ENCODE measurements at regions not wholly inside any gene's neighbourhood (a gene's known extent, or its start where the extent isn't known, plus 50 kb on each side); places are given as distances from the start of the nearest gene placed in this dataset.

DNA sequence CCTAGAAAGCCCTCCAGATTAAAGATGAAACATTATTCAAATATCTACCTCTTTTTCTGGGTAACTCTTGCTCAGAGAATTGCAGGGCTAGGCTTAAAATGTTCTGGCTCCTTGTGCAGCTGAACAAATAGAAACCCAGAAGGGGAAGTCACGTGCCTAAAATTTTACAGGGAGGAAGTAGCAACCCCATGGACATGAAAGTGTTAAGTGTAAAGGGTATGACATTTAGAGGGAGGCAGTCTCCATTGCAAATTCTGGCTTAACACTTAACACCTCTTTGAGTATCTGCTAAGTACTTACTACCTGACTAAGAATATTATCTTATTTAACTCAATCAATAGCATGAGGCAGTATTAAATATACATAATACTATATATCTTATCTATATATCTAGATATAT, 376.1 kb upstream of the ERCC4 start:
- no peak for DNase-seq
- no peak overlapping the region for H3K4me3 ChIP-seq
- H3K27me3 ChIP-seq, result no peaks in the 10 kb centered on the region
- WGBS, 2 donors, result 20 to 34% methylated on average over 1 of the region's 1 CpG
- H3K27ac ChIP-seq, result no peak overlapping the region
- intact Hi-C loops (cut with DNase I), result no loop called here
- TF ChIP-seq POLR2AphosphoS5 (IDR thresholded peaks at IDR 0.05) (no peak), POLR2A (IDR thresholded peaks at IDR 0.05) (no peak), EP300 (IDR thresholded peaks at IDR 0.05) (no peak)
- TF ChIP-seq, protein P1, sequence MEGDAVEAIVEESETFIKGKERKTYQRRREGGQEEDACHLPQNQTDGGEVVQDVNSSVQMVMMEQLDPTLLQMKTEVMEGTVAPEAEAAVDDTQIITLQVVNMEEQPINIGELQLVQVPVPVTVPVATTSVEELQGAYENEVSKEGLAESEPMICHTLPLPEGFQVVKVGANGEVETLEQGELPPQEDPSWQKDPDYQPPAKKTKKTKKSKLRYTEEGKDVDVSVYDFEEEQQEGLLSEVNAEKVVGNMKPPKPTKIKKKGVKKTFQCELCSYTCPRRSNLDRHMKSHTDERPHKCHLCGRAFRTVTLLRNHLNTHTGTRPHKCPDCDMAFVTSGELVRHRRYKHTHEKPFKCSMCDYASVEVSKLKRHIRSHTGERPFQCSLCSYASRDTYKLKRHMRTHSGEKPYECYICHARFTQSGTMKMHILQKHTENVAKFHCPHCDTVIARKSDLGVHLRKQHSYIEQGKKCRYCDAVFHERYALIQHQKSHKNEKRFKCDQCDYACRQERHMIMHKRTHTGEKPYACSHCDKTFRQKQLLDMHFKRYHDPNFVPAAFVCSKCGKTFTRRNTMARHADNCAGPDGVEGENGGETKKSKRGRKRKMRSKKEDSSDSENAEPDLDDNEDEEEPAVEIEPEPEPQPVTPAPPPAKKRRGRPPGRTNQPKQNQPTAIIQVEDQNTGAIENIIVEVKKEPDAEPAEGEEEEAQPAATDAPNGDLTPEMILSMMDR (IDR thresholded peaks at IDR 0.05), result no peak
- H3K4me1 ChIP-seq, result no peaks in the 10 kb centered on the region
- H3K36me3 ChIP-seq, result no peaks in the 10 kb centered on the region
- peaks cover 0 to 10% (median under 1%) of the 10 kb centered on the region in 4 donors for H3K9me3 ChIP-seq

GRCh38 chr16:13545271-13545670, 374.7 kb upstream of the ERCC4 start:
- no peaks in the 10 kb centered on the region for H3K27me3 ChIP-seq
- intact Hi-C loops (cut with DNase I), result no loop called here

GRCh38 chr16:13550254-13550653, 369.7 kb upstream of the ERCC4 start:
- intact Hi-C loops (cut with DNase I), result no loop called here
- Histone ChIP-seq H3K27ac (no peak overlapping the region), H3K36me3 (no peaks in the 10 kb centered on the region), H3K4me1 (no peaks in the 10 kb centered on the region), H3K27me3 (peaks cover 0 to 5% (median 0%) of the 10 kb centered on the region in 3 donors), H3K4me3 (no peak overlapping the region), H3K9me3 (peaks cover 0 to 4% (median 0%) of the 10 kb centered on the region in 4 donors)
- TF ChIP-seq POLR2A (IDR thresholded peaks at IDR 0.05), result no peak
- TF ChIP-seq, protein P1 (IDR thresholded peaks at IDR 0.05), result no peak
- TF ChIP-seq POLR2AphosphoS5 (IDR thresholded peaks at IDR 0.05), result no peak
- TF ChIP-seq EP300 (IDR thresholded peaks at IDR 0.05), result no peak
- no peak for DNase-seq
- WGBS, 2 donors, result 86 to 90% methylated on average over 6 of the region's 6 CpGs

More at GRCh38 chr16:13545271-13545670, 374.7 kb upstream of the ERCC4 start:
- peaks cover 0 to 10% (median 0%) of the 10 kb centered on the region in 4 donors for H3K9me3 ChIP-seq
- no peak overlapping the region for H3K4me3 ChIP-seq
- TF ChIP-seq EP300 (IDR thresholded peaks at IDR 0.05) (no peak), POLR2AphosphoS5 (IDR thresholded peaks at IDR 0.05) (no peak), POLR2A (IDR thresholded peaks at IDR 0.05) (no peak)
- TF ChIP-seq, protein P1 (IDR thresholded peaks at IDR 0.05), result no peak
- 91 to 94% methylated on average over 2 of the region's 2 CpGs for WGBS, 2 donors
- no peaks in the 10 kb centered on the region for H3K4me1 ChIP-seq
- no peak overlapping the region for H3K27ac ChIP-seq
- DNase-seq, result no peak
- H3K36me3 ChIP-seq, result no peaks in the 10 kb centered on the region

GRCh38 chr16:13552062-13552959, 367.6 kb upstream of the ERCC4 start:
- 71 to 82% methylated on average over 15 of the region's 15 CpGs for WGBS, 2 donors
- no peak for TF ChIP-seq EP300 (IDR thresholded peaks at IDR 0.05)
- TF ChIP-seq, protein P1 (IDR thresholded peaks at IDR 0.05), result no peak
- TF ChIP-seq POLR2AphosphoS5 (IDR thresholded peaks at IDR 0.05), result no peak
- no peak for TF ChIP-seq POLR2A (IDR thresholded peaks at IDR 0.05)
- H3K27ac ChIP-seq, result no peak overlapping the region
- no peaks in the 10 kb centered on the region for H3K9me3 ChIP-seq
- no peak for DNase-seq
- H3K27me3 ChIP-seq, result peaks cover 0 to 11% (median 5%) of the 10 kb centered on the region in 3 donors
- intact Hi-C loops (cut with DNase I), result no loop called here
- H3K4me1 ChIP-seq, result no peaks in the 10 kb centered on the region
- no peak overlapping the region for H3K4me3 ChIP-seq
- H3K36me3 ChIP-seq, result no peaks in the 10 kb centered on the region

Data from sigmoid colon (tissue), 6 donors.